Uterus (tissue), 2 donors: ENCODE measurements at regions not wholly inside any gene's neighbourhood (a gene's known extent, or its start where the extent isn't known, plus 50 kb on each side); places are given as distances from the start of the nearest gene placed in this dataset.

ENCODE experiments used
- POLR2A ChIP-seq, 2 donors: fragments of 450-650 bp; IDR thresholded peaks; one replicate each; pipeline ENCODE4 v1.6.1; 2016; ENCODE audit warnings: antibody characterized with exemption in 2 of 2, mild to moderate bottlenecking in 1 of 2, moderate library complexity in 1 of 2
- TF ChIP-seq, protein P1 (sequence below), 4 experiments: fragments of 200-600 bp in 2 of 4; fragments of 450-650 bp in 2 of 4; sonication (generic) in 2 of 4; IDR thresholded peaks; one replicate each; pipeline ENCODE4 v1.5.1; 2016 to 2019; ENCODE audit warnings: antibody characterized with exemption in 4 of 4, mild to moderate bottlenecking in 2 of 4, moderate library complexity in 1 of 4

DNA sequence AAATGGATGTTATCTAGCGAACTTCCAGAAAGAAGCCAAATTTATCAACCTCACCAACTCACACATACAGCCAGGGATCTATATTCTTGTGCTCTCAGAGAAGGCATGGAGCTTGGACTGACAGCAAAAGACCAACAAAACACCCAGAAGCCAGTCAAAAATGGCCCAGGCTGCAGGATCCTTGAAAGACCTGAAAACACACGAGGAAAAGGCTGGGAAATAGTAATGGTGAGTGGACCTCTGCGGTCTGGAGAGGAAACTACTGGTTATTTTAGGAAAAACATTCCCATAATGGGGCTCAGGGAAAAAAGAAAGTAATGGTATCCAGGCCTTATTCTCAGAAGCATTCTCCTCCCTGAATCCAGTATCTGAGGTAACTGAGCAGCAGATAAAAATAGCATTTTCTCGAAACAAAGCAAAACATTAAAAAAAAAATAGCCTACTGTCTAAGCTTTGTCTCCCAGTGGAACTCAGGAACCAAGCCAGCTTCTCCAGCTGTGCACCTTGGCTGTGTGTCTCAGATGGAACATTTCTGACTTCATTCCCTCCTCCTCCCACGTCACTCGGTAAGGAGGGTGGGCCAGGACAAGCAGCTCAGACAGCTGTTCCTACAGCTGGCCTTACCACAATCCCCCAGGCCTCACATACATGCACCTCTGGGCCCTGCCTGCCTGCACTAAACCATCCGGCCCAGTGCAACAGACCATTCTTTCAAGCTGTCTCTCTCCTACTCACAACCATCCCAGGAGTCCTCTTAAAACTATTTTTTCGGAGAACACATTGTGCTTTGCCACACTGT, 249.9 kb downstream of the DAD1 start:
- TF ChIP-seq, protein P1, sequence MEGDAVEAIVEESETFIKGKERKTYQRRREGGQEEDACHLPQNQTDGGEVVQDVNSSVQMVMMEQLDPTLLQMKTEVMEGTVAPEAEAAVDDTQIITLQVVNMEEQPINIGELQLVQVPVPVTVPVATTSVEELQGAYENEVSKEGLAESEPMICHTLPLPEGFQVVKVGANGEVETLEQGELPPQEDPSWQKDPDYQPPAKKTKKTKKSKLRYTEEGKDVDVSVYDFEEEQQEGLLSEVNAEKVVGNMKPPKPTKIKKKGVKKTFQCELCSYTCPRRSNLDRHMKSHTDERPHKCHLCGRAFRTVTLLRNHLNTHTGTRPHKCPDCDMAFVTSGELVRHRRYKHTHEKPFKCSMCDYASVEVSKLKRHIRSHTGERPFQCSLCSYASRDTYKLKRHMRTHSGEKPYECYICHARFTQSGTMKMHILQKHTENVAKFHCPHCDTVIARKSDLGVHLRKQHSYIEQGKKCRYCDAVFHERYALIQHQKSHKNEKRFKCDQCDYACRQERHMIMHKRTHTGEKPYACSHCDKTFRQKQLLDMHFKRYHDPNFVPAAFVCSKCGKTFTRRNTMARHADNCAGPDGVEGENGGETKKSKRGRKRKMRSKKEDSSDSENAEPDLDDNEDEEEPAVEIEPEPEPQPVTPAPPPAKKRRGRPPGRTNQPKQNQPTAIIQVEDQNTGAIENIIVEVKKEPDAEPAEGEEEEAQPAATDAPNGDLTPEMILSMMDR (IDR thresholded peaks at IDR 0.05) = no peak
- no peak for TF ChIP-seq POLR2A (IDR thresholded peaks at IDR 0.05)
